H1 (cell line): ENCODE measurements at regions not wholly inside any gene's neighbourhood (a gene's known extent, or its start where the extent isn't known, plus 50 kb on each side); places are given as distances from the start of the nearest gene placed in this dataset.

Experiments
- FOSL1 ChIP-seq: IDR thresholded peaks from 2 replicates; pipeline ENCODE4 v1.6.1; 2011; ENCODE audit warnings: mild to moderate bottlenecking, low read depth, low read length, moderate library complexity; ENCODE audit not compliant: insufficient read depth

GRCh38 chr9:23941051-23941450 lies 115.0 kb upstream of the ELAVL2 start (continued):
- TF ChIP-seq FOSL1: no peak
